ENCODE measurements at regions not wholly inside any gene's neighbourhood (a gene's known extent, or its start where the extent isn't known, plus 50 kb on each side); places are given as distances from the start of the nearest gene placed in this dataset.
"Not testable (repeated sequence)": the region's sequence is repeated elsewhere in the genome, so short reads cannot be mapped to it uniquely, and the experiment has no call there.

- no peak for DNase-seq
Measured at GRCh38 chr13:76596216-76596615, 290.0 kb downstream of the KCTD12 start.

GRCh38 chr13:76594435-76594834 is 291.8 kb downstream of the KCTD12 start:
- no peak for DNase-seq

DNA sequence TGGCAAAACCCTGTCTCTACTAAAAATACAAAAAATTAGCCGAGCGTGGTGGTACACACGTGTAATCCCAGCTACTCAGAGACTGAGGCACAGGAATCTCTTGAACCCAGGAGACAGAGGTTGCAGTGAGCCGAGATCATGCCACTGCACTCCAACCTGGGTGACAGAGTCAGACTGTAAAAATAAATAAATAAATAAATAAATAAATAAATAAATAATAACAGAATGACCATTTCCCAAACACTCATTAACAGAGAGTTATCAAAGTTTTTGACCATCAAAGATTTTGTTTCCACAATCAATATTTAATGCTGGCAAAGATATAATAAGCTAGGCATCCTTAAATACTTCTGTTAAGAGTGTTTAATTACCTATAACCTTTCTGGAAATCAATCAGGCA is 299.4 kb downstream of the KCTD12 start:
- DNase-seq = no peak

DNA sequence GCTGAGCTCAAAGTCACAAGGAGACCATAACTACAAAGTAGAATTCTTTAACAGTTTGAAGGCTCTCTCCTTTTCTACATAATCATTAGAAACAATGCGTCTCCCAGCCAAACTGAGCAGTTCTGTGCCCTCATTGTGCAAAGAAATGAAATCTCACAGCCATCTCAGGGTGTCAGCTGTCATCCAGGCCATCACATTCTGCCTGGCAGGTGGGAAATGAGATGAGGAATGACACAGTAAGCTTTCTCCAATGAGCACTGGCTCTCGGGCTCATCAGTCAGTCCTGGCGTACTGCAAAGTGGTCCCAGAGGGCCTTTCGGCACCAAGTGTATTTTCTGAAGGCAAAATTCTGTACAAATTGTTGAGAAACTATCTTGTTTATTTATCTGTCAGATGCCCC is 306.5 kb downstream of the KCTD12 start:
- DNase-seq = no peak

- not testable (repeated sequence) for DNase-seq
Measured at GRCh38 chr13:76575634-76576033, 310.6 kb downstream of the KCTD12 start.

DNA sequence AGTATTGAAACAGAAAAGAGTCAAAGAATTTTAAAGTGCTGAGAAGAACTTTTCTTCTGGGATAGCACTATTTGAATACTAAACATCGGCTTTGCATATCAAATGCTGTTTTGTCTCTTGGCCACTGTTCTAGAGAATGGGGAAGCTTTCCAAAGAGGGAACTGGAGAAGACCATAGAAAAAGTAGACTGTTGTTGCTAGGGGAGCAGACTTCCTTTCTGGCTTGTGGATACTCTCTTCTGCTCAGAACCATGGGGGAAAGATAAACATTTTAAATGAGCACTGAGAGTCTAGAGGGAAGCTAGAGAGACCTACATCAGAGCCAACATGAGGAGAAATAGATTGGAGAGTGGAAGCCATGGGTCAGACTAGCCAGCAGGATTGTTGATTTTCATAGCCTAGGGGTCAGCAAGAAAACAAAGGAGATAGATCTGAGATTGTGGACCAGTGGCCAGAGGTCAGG is 315.7 kb downstream of the KCTD12 start:
- DNase-seq = no peak

GRCh38 chr13:76556627-76557026 is 329.6 kb downstream of the KCTD12 start:
- no peak for DNase-seq

DNA sequence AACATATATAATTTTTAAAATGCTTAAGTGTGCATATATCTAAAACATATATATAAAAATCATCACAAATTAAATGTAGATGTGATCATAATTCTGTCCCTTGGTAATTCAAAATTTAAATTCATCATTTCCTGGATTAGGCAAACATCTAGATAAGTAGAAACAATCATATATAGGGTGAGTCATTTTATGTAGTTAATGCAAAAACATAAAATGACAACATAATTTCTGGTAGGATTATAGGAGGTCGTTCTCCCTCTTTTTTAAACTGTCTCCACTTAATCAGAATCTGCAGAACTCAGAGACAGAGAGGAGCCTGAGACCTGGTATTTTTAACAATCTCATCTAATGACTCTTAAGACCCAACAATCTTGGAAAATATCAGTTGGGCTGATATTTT is 333.4 kb downstream of the KCTD12 start:
- no peak for DNase-seq

GRCh38 chr13:76552041-76552772 is 334.0 kb downstream of the KCTD12 start:
- DNase-seq = no peak

DNA sequence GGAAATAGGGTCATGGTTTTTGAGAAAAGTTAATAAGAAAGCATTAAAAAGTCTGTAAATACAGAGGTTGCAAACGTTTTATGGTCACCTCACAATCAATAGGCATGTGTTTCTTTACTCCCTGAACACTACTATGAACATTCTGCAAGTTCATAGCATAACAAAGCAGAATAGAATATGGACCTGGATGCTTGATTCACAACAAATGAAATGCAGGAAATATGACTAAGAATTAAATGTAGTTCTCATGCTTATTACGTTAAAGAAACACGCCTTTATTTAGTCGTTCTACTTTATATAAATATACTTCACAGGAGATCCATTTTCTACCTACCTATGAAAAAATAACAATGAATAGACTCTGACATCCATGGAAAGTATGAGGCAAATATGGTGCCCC is 344.0 kb downstream of the KCTD12 start:
- DNase-seq = no peak

GRCh38 chr13:76538004-76538403 is 348.2 kb downstream of the KCTD12 start:
- no peak for DNase-seq

- no peak for DNase-seq
Measured at GRCh38 chr13:76533251-76533650, 353.0 kb downstream of the KCTD12 start.

DNA sequence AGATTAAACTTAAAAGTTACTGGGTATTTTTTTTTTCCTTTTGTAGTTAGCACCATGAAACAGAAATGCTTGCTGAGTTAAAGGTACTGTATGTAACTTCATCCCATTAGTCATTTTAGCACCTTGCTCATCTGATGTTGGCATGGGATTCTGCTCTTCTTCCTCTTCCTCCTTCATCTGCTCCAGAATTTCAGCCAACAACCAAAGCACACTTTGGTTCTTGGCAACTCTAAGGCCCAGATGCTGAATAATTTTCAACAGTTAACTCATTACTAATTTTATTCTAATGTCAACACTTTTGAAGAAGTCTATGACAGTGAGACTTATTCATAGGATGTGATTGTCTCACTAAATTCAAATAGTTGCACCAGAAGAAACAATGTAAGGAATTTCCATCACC is 359.2 kb downstream of the KCTD12 start:
- no peak for DNase-seq

DNA sequence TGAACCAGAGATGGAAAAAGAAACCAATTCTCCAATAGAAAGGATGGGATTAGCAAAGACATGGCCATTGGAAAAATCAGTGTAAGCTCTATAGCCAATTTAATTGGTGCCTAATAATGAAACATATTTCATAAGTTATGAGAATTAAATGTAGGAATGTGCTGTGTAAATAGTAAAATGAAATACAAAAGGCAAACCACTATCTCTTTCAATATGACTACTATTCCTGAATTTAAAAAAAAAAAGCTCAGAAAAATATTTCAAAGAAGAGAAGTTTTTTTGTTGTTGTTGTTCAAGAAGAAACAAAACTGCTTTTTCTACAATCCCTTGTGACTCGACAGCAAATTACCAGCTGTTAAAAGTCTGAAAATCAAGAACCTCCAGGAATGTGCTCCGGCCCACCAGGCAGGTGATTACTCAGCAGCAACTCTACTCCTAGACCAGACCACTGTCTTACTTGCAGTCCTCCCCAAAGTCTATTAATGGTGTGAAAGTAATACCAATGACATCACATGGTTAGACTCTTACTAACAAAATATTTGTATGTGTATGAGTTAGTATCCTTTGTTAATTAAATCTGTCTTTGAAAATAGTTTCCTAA is 362.4 kb downstream of the KCTD12 start:
- no peak for DNase-seq

- no peak for DNase-seq
Measured at GRCh38 chr13:76522083-76522755, 364.0 kb downstream of the KCTD12 start.

GRCh38 chr13:76519685-76520084 is 366.5 kb downstream of the KCTD12 start:
- DNase-seq = no peak

GRCh38 chr13:76516586-76516985 is 369.6 kb downstream of the KCTD12 start:
- DNase-seq = no peak

- DNase-seq = no peak
Measured at GRCh38 chr13:76516013-76516412, 370.2 kb downstream of the KCTD12 start.

DNA sequence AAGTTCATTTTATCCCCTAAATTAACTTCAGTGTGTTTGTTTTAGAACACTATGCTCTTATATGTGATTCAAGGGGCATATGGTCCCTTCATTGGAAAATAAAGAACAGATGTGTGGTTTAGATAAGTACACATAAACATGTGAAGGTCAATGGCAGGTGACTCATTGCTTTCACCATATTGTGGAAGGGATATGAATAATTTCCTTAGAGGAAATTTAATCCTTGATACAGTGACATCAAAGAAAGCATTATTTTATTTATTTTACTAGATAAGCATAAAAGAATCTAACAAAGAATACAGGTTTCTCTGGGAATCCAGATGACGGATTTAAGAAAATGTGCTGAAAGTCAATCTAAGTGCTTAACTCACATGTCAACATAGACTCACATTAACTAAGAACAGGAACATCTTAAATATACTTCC is 373.5 kb downstream of the KCTD12 start:
- no peak for DNase-seq

- DNase-seq = no peak
Measured at GRCh38 chr13:76505437-76505836, 380.8 kb downstream of the KCTD12 start.

GRCh38 chr13:76503766-76504165 is 382.4 kb downstream of the KCTD12 start:
- DNase-seq = no peak

GRCh38 chr13:76503291-76503690 is 382.9 kb downstream of the KCTD12 start:
- no peak for DNase-seq

GRCh38 chr13:76500894-76501293 is 385.3 kb downstream of the KCTD12 start:
- DNase-seq = no peak

- DNase-seq = no peak
Measured at GRCh38 chr13:76499891-76500290, 386.3 kb downstream of the KCTD12 start.

Data from activated naive CD4-positive, alpha-beta T cell treated with anti-CD3 and anti-CD28 coated beads, Interleukin-2, amount 50 U/mL, for 16 hours (primary cell).